Trophoblast cell (in vitro differentiated cells and primary cell): ENCODE measurements at regions not wholly inside any gene's neighbourhood (a gene's known extent, or its start where the extent isn't known, plus 50 kb on each side); places are given as distances from the start of the nearest gene placed in this dataset.

Source experiments
- DNase-seq, 2 donors: peaks; one replicate each; pipeline ENCODE4 v3.0.0-alpha.2; 2016
- H2AFZ ChIP-seq: 2 replicates; pipeline ENCODE4 v1.6.1; 2013; ENCODE audit warnings: low read length, moderate library complexity, mild to moderate bottlenecking; ENCODE audit not compliant: insufficient read depth, poor library complexity
- H2AK5ac ChIP-seq: 2 replicates; pipeline ENCODE4 v1.6.1; 2013; ENCODE audit warnings: mild to moderate bottlenecking, low read length
- H2BK120ac ChIP-seq: 2 replicates; pipeline ENCODE4 v1.6.1; 2013; ENCODE audit warnings: low read length, mild to moderate bottlenecking, moderate library complexity; ENCODE audit not compliant: insufficient read depth, poor library complexity
- H2BK12ac ChIP-seq: 2 replicates; pipeline ENCODE4 v1.6.1; 2013; ENCODE audit warnings: mild to moderate bottlenecking, low read length, moderate library complexity
- H2BK5ac ChIP-seq: 2 replicates; pipeline ENCODE4 v1.6.1; 2013; ENCODE audit warnings: low read length, low read depth, moderate library complexity, mild to moderate bottlenecking; ENCODE audit not compliant: poor library complexity
- H3K14ac ChIP-seq: 2 replicates; pipeline ENCODE4 v1.6.1; 2013; ENCODE audit warnings: mild to moderate bottlenecking, low read length
- H3K18ac ChIP-seq: 2 replicates; pipeline ENCODE4 v1.6.1; 2013; ENCODE audit warnings: mild to moderate bottlenecking, low read length
- H3K23ac ChIP-seq: 2 replicates; pipeline ENCODE4 v1.6.1; 2013; ENCODE audit warnings: low read length
- H3K27ac ChIP-seq: 2 replicates; pipeline ENCODE4 v1.5.1; 2013; ENCODE audit warnings: low read depth, mild to moderate bottlenecking, inconsistent platforms, low read length, moderate library complexity
- H3K27me3 ChIP-seq: 2 replicates; pipeline ENCODE4 v1.6.1; 2013; ENCODE audit warnings: inconsistent platforms, mild to moderate bottlenecking, low read length, moderate library complexity; ENCODE audit not compliant: insufficient read depth
- H3K36me3 ChIP-seq, 2 experiments: 1 replicate in 1 of 2; 2 replicates in 1 of 2; pipeline ENCODE4 v1.6.1; 2013; ENCODE audit warnings: low read length in 2 of 2, mild to moderate bottlenecking in 2 of 2, moderate library complexity in 1 of 2; ENCODE audit not compliant: insufficient read depth in 2 of 2, control insufficient read depth in 1 of 2
- H3K4ac ChIP-seq: 2 replicates; pipeline ENCODE4 v1.6.1; 2013; ENCODE audit warnings: low read depth, mild to moderate bottlenecking, low read length, moderate library complexity
- H3K4me1 ChIP-seq, 2 experiments: 1 replicate in 1 of 2; 2 replicates in 1 of 2; pipeline ENCODE4 v1.6.1; 2013; ENCODE audit warnings: low read length in 2 of 2, mild to moderate bottlenecking in 2 of 2, moderate library complexity in 1 of 2; ENCODE audit not compliant: insufficient read depth in 2 of 2, control insufficient read depth in 1 of 2
- H3K4me2 ChIP-seq: 2 replicates; pipeline ENCODE4 v1.6.1; 2013; ENCODE audit warnings: inconsistent platforms, mild to moderate bottlenecking, low read length, moderate library complexity
- H3K4me3 ChIP-seq: 2 replicates; pipeline ENCODE4 v1.5.1; 2013; ENCODE audit warnings: mild to moderate bottlenecking, low read depth, low read length, inconsistent platforms
- H3K79me1 ChIP-seq: one replicate; pipeline ENCODE4 v1.6.1; 2013; ENCODE audit warnings: low read length
- H3K79me2 ChIP-seq: 2 replicates; pipeline ENCODE4 v1.6.1; 2013; ENCODE audit warnings: low read length, mild to moderate bottlenecking; ENCODE audit not compliant: control insufficient read depth, insufficient read depth, poor library complexity
- H3K9ac ChIP-seq: 2 replicates; pipeline ENCODE4 v1.6.1; 2013; ENCODE audit warnings: mild to moderate bottlenecking, low read length
- H3K9me3 ChIP-seq: 2 replicates; pipeline ENCODE4 v1.6.1; 2013; ENCODE audit warnings: low read depth, mild to moderate bottlenecking, control low read depth, inconsistent platforms, low read length; ENCODE audit not compliant: insufficient read depth
- H4K12ac ChIP-seq: 2 replicates; pipeline ENCODE4 v1.6.1; 2013; ENCODE audit warnings: low read depth, mild to moderate bottlenecking, low read length, moderate library complexity
- H4K8ac ChIP-seq: 2 replicates; pipeline ENCODE4 v1.6.1; 2013; ENCODE audit warnings: low read depth, mild to moderate bottlenecking, low read length, moderate library complexity
- H4K91ac ChIP-seq: one replicate; pipeline ENCODE4 v1.6.1; 2013; ENCODE audit warnings: low read depth, mild to moderate bottlenecking, low read length, moderate library complexity
- WGBS: extraction: QIAGEN DNeasy Blood & Tissue Kit; methylation state at CpG from one replicate; pipeline ENCODE4 v1.1.7; 2013; ENCODE audit warnings: missing lambda C conversion rate; ENCODE audit not compliant: insufficient read length, insufficient coverage; ENCODE audit errors: extremely low coverage; 5-methylcytosine and 5-hydroxymethylcytosine counted together

GRCh38 chr6:155706341-155706740, 250.7 kb upstream of the NOX3 start:
- Histone ChIP-seq H2BK120ac (no peak overlapping the region), H3K18ac (no peak overlapping the region), H3K23ac (no peak overlapping the region), H3K27me3 (no peaks in the 10 kb centered on the region), H3K79me2 (no peaks in the 10 kb centered on the region), H3K9ac (no peak overlapping the region), H3K14ac (no peak overlapping the region), H3K36me3 (no peaks in the 10 kb centered on the region), H4K8ac (no peak overlapping the region), H3K9me3 (no peaks in the 10 kb centered on the region), H2BK12ac (no peak overlapping the region), H3K4ac (no peak overlapping the region), H2BK5ac (no peak overlapping the region), H3K79me1 (no peaks in the 10 kb centered on the region), H3K4me1 (no peaks in the 10 kb centered on the region), H3K27ac (no peak overlapping the region), H2AK5ac (no peak overlapping the region), H3K4me2 (no peak overlapping the region), H3K4me3 (no peak overlapping the region), H4K91ac (no peak overlapping the region), H4K12ac (no peak overlapping the region), H2AFZ (no peak overlapping the region)
- WGBS: no CpG with 5 or more reads among the region's 2 CpGs
- DNase-seq: no peak

DNA sequence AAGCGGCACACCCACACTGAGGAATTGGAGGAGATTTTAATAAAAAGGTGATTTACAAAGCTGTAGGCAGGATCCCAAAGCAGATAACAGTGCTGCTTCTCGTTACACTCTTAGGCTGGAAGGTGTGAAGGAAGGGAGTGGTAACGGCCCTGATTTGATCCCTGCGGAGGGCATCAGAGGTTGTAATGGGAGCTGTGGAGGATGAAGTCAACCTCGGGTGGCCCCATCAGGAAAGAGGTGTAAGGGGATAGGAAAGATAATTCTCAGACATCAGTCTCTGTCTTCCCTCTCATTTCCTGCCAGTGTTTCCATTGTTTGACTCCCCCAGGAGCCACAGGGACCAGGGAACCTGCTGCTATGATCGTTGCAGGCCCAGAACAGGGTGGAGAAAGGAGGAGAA, 245.7 kb upstream of the NOX3 start:
- H3K14ac ChIP-seq: no peak overlapping the region
- H3K36me3 ChIP-seq: no peaks in the 10 kb centered on the region
- H2AFZ ChIP-seq: no peak overlapping the region
- H3K4me2 ChIP-seq: no peak overlapping the region
- no peak overlapping the region for H3K4ac ChIP-seq
- H3K23ac ChIP-seq: no peak overlapping the region
- DNase-seq: no peak
- H3K9me3 ChIP-seq: no peaks in the 10 kb centered on the region
- no peak overlapping the region for H2BK120ac ChIP-seq
- no peak overlapping the region for H3K18ac ChIP-seq
- H2AK5ac ChIP-seq: no peak overlapping the region
- H3K27ac ChIP-seq: no peak overlapping the region
- H3K79me1 ChIP-seq: no peaks in the 10 kb centered on the region
- H3K4me3 ChIP-seq: no peak overlapping the region
- no peak overlapping the region for H2BK5ac ChIP-seq
- no peak overlapping the region for H4K8ac ChIP-seq
- H3K4me1 ChIP-seq: no peaks in the 10 kb centered on the region
- H2BK12ac ChIP-seq: no peak overlapping the region
- no peaks in the 10 kb centered on the region for H3K27me3 ChIP-seq
- no peak overlapping the region for H3K9ac ChIP-seq
- no peak overlapping the region for H4K12ac ChIP-seq
- no peak overlapping the region for H4K91ac ChIP-seq
- WGBS: no CpG with 5 or more reads among the region's 6 CpGs
- H3K79me2 ChIP-seq: no peaks in the 10 kb centered on the region

GRCh38 chr6:155695495-155695894, 239.9 kb upstream of the NOX3 start:
- Histone ChIP-seq H2BK5ac (no peak overlapping the region), H2AFZ (no peak overlapping the region), H3K9me3 (no peaks in the 10 kb centered on the region), H3K4me3 (no peak overlapping the region), H2BK120ac (no peak overlapping the region), H3K4me1 (no peaks in the 10 kb centered on the region), H4K8ac (no peak overlapping the region), H3K27me3 (no peaks in the 10 kb centered on the region), H3K79me2 (no peaks in the 10 kb centered on the region), H2AK5ac (no peak overlapping the region), H3K79me1 (no peaks in the 10 kb centered on the region), H3K14ac (no peak overlapping the region), H2BK12ac (no peak overlapping the region), H3K18ac (no peak overlapping the region), H4K91ac (no peak overlapping the region), H3K27ac (no peak overlapping the region), H3K36me3 (no peaks in the 10 kb centered on the region), H4K12ac (no peak overlapping the region), H3K23ac (peak overlapping the region; percentile 9), H3K4me2 (no peak overlapping the region), H3K4ac (no peak overlapping the region), H3K9ac (no peak overlapping the region)
- no CpG with 5 or more reads among the region's 7 CpGs for WGBS
- DNase-seq: no peak

DNA sequence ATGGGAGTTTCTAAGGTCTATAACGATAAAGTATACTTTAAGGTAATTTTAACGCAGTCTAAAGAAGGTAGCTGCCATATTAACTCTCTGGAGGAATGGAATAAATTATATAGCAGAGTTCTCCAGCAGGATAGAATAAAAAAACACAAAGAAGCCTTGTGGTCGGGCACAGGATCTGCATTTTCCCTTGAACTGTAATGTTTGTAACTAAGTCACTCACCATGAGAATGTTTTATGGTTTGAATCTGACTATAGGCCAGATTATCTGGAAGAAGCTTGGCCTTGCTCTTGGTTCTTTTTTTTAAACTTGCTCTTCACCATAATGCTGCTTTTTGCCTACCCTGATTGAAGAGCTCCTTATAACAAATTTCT, 238.8 kb upstream of the NOX3 start:
- no CpG with 5 or more reads among the region's 3 CpGs for WGBS
- Histone ChIP-seq H3K4me1 (no peaks in the 10 kb centered on the region), H2BK120ac (no peak overlapping the region), H4K12ac (no peak overlapping the region), H3K18ac (no peak overlapping the region), H3K79me1 (no peaks in the 10 kb centered on the region), H3K27ac (no peak overlapping the region), H3K36me3 (no peaks in the 10 kb centered on the region), H3K9me3 (no peaks in the 10 kb centered on the region), H3K79me2 (no peaks in the 10 kb centered on the region), H4K8ac (no peak overlapping the region), H3K4me2 (no peak overlapping the region), H3K4me3 (no peak overlapping the region), H2BK12ac (no peak overlapping the region), H3K27me3 (no peaks in the 10 kb centered on the region), H2BK5ac (no peak overlapping the region), H3K9ac (no peak overlapping the region), H4K91ac (no peak overlapping the region), H2AFZ (no peak overlapping the region), H3K23ac (no peak overlapping the region), H2AK5ac (no peak overlapping the region), H3K14ac (no peak overlapping the region), H3K4ac (no peak overlapping the region)
- no peak for DNase-seq
